Fibroblast of the aortic adventitia (primary cell): ENCODE measurements at regions not wholly inside any gene's neighbourhood (a gene's known extent, or its start where the extent isn't known, plus 50 kb on each side); places are given as distances from the start of the nearest gene placed in this dataset.

Experiments used
- DNase-seq: peaks from one replicate; pipeline ENCODE4 v3.0.0-alpha.2; 2010; ENCODE audit warnings: low read depth
- H3K4me3 ChIP-seq: 2 replicates; pipeline ENCODE4 v1.5.1; 2011; ENCODE audit warnings: low read depth, mild to moderate bottlenecking, control low read depth, low read length, moderate library complexity
- TF ChIP-seq, protein P1 (sequence below): IDR thresholded peaks from 2 replicates; pipeline ENCODE4 v1.5.1; 2011; ENCODE audit warnings: mild to moderate bottlenecking, low read length, control low read depth, inconsistent platforms; ENCODE audit not compliant: insufficient read depth

DNA sequence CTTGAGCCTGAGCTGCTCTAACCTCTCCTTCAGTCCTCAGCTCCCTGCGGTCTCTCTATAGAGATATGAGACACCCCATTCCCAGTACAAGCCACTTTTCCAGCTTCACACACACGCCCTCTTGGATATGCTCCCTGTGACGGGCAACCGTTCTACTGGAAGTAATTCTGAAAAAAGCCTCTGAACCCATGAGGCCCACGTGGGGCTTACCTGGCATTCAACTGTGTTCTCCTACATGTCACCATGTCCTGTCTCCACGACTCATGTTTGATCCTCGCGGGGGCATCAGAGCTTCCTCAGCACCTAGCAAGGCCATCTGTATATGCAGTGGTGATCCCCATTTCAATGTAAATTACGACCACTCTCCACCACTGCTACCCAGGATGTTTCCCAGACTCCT, 69.2 kb upstream of the DUSP22 start:
- H3K4me3 ChIP-seq, result no peak overlapping the region
- TF ChIP-seq, protein P1, sequence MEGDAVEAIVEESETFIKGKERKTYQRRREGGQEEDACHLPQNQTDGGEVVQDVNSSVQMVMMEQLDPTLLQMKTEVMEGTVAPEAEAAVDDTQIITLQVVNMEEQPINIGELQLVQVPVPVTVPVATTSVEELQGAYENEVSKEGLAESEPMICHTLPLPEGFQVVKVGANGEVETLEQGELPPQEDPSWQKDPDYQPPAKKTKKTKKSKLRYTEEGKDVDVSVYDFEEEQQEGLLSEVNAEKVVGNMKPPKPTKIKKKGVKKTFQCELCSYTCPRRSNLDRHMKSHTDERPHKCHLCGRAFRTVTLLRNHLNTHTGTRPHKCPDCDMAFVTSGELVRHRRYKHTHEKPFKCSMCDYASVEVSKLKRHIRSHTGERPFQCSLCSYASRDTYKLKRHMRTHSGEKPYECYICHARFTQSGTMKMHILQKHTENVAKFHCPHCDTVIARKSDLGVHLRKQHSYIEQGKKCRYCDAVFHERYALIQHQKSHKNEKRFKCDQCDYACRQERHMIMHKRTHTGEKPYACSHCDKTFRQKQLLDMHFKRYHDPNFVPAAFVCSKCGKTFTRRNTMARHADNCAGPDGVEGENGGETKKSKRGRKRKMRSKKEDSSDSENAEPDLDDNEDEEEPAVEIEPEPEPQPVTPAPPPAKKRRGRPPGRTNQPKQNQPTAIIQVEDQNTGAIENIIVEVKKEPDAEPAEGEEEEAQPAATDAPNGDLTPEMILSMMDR, result no peak
- DNase-seq, result no peak

DNA sequence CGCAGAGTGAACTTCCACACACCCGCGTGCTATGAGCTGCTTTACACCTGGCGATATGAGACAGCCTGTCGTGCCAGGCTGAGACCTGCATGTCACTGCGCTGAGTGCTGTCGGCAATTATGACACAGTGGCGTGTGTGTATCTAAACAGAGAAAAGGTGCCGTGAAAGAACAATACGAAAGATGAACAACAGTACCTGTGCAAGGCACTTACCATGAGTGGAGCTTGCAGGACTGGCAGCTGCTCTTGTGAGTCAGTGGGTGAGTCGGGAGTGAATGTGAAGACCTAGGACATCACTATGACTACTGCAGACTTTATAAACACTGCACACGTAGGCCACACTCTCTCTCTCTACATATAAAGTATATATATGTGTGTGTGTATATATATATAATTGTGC, 68.5 kb upstream of the DUSP22 start:
- TF ChIP-seq, protein P1, result no peak
- H3K4me3 ChIP-seq, result no peak overlapping the region
- no peak for DNase-seq

GRCh38 chr6:224350-224749, 67.9 kb upstream of the DUSP22 start:
- DNase-seq, result no peak
- no peak overlapping the region for H3K4me3 ChIP-seq
- TF ChIP-seq, protein P1, result no peak

- TF ChIP-seq, protein P1, result no peak
- no peak overlapping the region for H3K4me3 ChIP-seq
- no peak for DNase-seq
These were observed 67.1 kb upstream of the DUSP22 start for GRCh38 chr6:225121-225721.

DNA sequence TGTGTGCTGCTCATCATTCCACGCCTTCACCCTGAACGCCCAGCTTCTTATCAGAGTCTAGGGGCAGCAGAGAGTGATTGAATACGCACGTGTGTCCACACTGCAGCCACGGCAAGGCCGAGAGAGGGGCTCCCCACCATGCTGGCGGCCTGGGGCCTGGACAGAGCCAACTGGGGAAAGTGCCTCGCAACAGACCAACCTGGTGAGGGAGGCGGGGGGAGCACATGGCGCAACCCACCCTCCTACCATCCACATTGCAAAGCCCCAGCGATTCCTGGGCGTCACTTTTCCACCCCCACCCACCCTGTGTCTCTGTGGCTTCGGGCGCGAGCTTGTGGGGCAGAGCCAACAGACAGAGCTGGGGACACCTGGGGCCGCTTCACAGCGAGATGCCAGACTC, 66.4 kb upstream of the DUSP22 start:
- TF ChIP-seq, protein P1, result no peak
- no peak overlapping the region for H3K4me3 ChIP-seq
- no peak for DNase-seq

- TF ChIP-seq, protein P1, result no peak
- no peak overlapping the region for H3K4me3 ChIP-seq
- DNase-seq, result no peak
These were observed 65.7 kb upstream of the DUSP22 start for GRCh38 chr6:226516-227073.
